Thyroid gland (tissue), 4 donors: ENCODE measurements at regions not wholly inside any gene's neighbourhood (a gene's known extent, or its start where the extent isn't known, plus 50 kb on each side); places are given as distances from the start of the nearest gene placed in this dataset.

Experiments
- DNase-seq, 2 donors: peaks; one replicate each; pipeline ENCODE4 v3.0.0-alpha.2; 2019
- H3K27ac ChIP-seq, 3 donors: fragments of 200-600 bp; sonication (generic); 1 replicate in 2 of 3; 2 replicates in 1 of 3; pipeline ENCODE4 v1.5.1; 2016 to 2019; ENCODE audit warnings: mild to moderate bottlenecking in 1 of 3, moderate library complexity in 1 of 3
- H3K27me3 ChIP-seq: fragments of 200-600 bp; sonication (generic); one replicate; pipeline ENCODE4 v1.5.1; 2019
- H3K36me3 ChIP-seq, 2 donors: fragments of 200-600 bp; sonication (generic); one replicate each; pipeline ENCODE4 v1.5.1; 2016 to 2019
- H3K4me1 ChIP-seq, 2 donors: fragments of 200-600 bp; sonication (generic); one replicate each; pipeline ENCODE4 v1.5.1; 2017 to 2019
- H3K4me3 ChIP-seq, 3 donors: fragments of 200-600 bp; sonication (generic); replicated peaks in 1 of 3; 1 replicate in 2 of 3; 2 replicates in 1 of 3; pipeline ENCODE4 v1.5.1; 2016; ENCODE audit warnings: mild to moderate bottlenecking in 1 of 3
- H3K9me3 ChIP-seq: fragments of 200-600 bp; sonication (generic); one replicate; pipeline ENCODE4 v1.5.1; 2017
- CTCF ChIP-seq, 6 experiments: fragments of 200-600 bp in 3 of 6; fragments of 450-650 bp in 3 of 6; sonication (generic) in 3 of 6; IDR thresholded peaks; one replicate each; pipeline ENCODE4 v1.5.1; 2016 to 2019; ENCODE audit warnings: antibody characterized with exemption in 6 of 6, mild to moderate bottlenecking in 2 of 6, inconsistent platforms in 1 of 6, moderate library complexity in 1 of 6
- POLR2A ChIP-seq, 2 donors: fragments of 450-650 bp; IDR thresholded peaks; one replicate each; pipeline ENCODE4 v1.6.1; 2017; ENCODE audit warnings: antibody characterized with exemption in 2 of 2, mild to moderate bottlenecking in 2 of 2, moderate library complexity in 1 of 2
- WGBS, 2 donors: methylation state at CpG; one replicate each; pipeline ENCODE4 v1.1.5; 2017; 5-methylcytosine and 5-hydroxymethylcytosine counted together
- intact Hi-C: fragments of 100-400 bp; cut with DNase I; formaldehyde crosslinking; loops from one replicate; pipeline ENCODE4 v1.15.1; 2023

GRCh38 chr3:22795917-22796316 lies 407.2 kb upstream of the UBE2E2 start:
- Histone ChIP-seq H3K9me3 (no peaks in the 10 kb centered on the region), H3K4me3 (no peak overlapping the region), H3K27me3 (no peaks in the 10 kb centered on the region), H3K4me1 (no peaks in the 10 kb centered on the region), H3K36me3 (no peaks in the 10 kb centered on the region), H3K27ac (no peak overlapping the region)
- WGBS, 2 donors, result 81 to 88% methylated on average over 2 of the region's 2 CpGs
- TF ChIP-seq CTCF (IDR thresholded peaks at IDR 0.05), result no peak
- no peak for TF ChIP-seq POLR2A (IDR thresholded peaks at IDR 0.05)
- no peak for DNase-seq
- intact Hi-C loops, result no loop called here

GRCh38 chr3:22798461-22798860 lies 404.7 kb upstream of the UBE2E2 start:
- no peak overlapping the region for H3K27ac ChIP-seq
- H3K36me3 ChIP-seq, result no peaks in the 10 kb centered on the region
- TF ChIP-seq POLR2A (IDR thresholded peaks at IDR 0.05) (no peak), CTCF (IDR thresholded peaks at IDR 0.05) (no peak)
- no peaks in the 10 kb centered on the region for H3K27me3 ChIP-seq
- no peaks in the 10 kb centered on the region for H3K4me1 ChIP-seq
- no peak for DNase-seq
- intact Hi-C loops, result no loop called here
- WGBS, 2 donors, result 89 to 90% methylated on average over 3 of the region's 3 CpGs
- no peaks in the 10 kb centered on the region for H3K9me3 ChIP-seq
- no peak overlapping the region for H3K4me3 ChIP-seq

- TF ChIP-seq CTCF (IDR thresholded peaks at IDR 0.05), result no peak
- no peak for TF ChIP-seq POLR2A (IDR thresholded peaks at IDR 0.05)
- intact Hi-C loops, result no loop called here
- no peaks in the 10 kb centered on the region for H3K9me3 ChIP-seq
- WGBS, 2 donors, result 100% methylated on average over 2 of the region's 2 CpGs
- DNase-seq, result no peak
- H3K27me3 ChIP-seq, result no peaks in the 10 kb centered on the region
- no peak overlapping the region for H3K4me3 ChIP-seq
- H3K27ac ChIP-seq, result no peak overlapping the region
- H3K36me3 ChIP-seq, result no peaks in the 10 kb centered on the region
- no peaks in the 10 kb centered on the region for H3K4me1 ChIP-seq
Observed at GRCh38 chr3:22819209-22819608, 383.9 kb upstream of the UBE2E2 start.

- Histone ChIP-seq H3K36me3 (no peaks in the 10 kb centered on the region), H3K27me3 (no peaks in the 10 kb centered on the region), H3K9me3 (no peaks in the 10 kb centered on the region), H3K4me1 (no peaks in the 10 kb centered on the region), H3K27ac (no peak overlapping the region), H3K4me3 (no peak overlapping the region)
- 22 to 33% methylated on average over 2 of the region's 2 CpGs for WGBS, 2 donors
- no peak for DNase-seq
- TF ChIP-seq CTCF (IDR thresholded peaks at IDR 0.05) (no peak), POLR2A (IDR thresholded peaks at IDR 0.05) (no peak)
- intact Hi-C loops, result no loop called here
Observed at GRCh38 chr3:22835041-22835440, 368.1 kb upstream of the UBE2E2 start.

- no peaks in the 10 kb centered on the region for H3K36me3 ChIP-seq
- H3K4me1 ChIP-seq, result no peaks in the 10 kb centered on the region
- TF ChIP-seq POLR2A (IDR thresholded peaks at IDR 0.05), result no peak
- TF ChIP-seq CTCF (IDR thresholded peaks at IDR 0.05), result no peak
- intact Hi-C loops, result no loop called here
- H3K27ac ChIP-seq, result no peak overlapping the region
- H3K27me3 ChIP-seq, result no peaks in the 10 kb centered on the region
- DNase-seq, result no peak
- no peaks in the 10 kb centered on the region for H3K9me3 ChIP-seq
- H3K4me3 ChIP-seq, result no peak overlapping the region
- whole genome bisulfite sequencing, 2 donors, result 13 to 36% methylated on average over 1 of the region's 1 CpG
Observed at GRCh38 chr3:22836131-22836530, 367.0 kb upstream of the UBE2E2 start.
